Skeletal muscle satellite cell (primary cell): ENCODE measurements at regions not wholly inside any gene's neighbourhood (a gene's known extent, or its start where the extent isn't known, plus 50 kb on each side); places are given as distances from the start of the nearest gene placed in this dataset.

Source experiments
- H3K27me3 ChIP-seq: 2 replicates; pipeline ENCODE4 v1.7.0; 2013; ENCODE audit warnings: low read length; ENCODE audit not compliant: control insufficient read depth, insufficient read depth
- H3K36me3 ChIP-seq: 2 replicates; pipeline ENCODE4 v1.7.0; 2013; ENCODE audit warnings: mild to moderate bottlenecking, control low read depth, low read length; ENCODE audit not compliant: insufficient read depth
- H3K4me1 ChIP-seq: 2 replicates; pipeline ENCODE4 v1.7.0; 2013; ENCODE audit warnings: low read length; ENCODE audit not compliant: control insufficient read depth, insufficient read depth
- H3K4me2 ChIP-seq: 2 replicates; pipeline ENCODE4 v1.7.0; 2013; ENCODE audit warnings: mild to moderate bottlenecking, low read length
- H3K4me3 ChIP-seq: 2 replicates; pipeline ENCODE4 v1.7.0; 2013; ENCODE audit warnings: low read length
- H3K9ac ChIP-seq: 2 replicates; pipeline ENCODE4 v1.7.0; 2013; ENCODE audit warnings: mild to moderate bottlenecking, low read depth, low read length, moderate library complexity
- H3K9me3 ChIP-seq: replicated peaks from 2 replicates; pipeline ENCODE4 v1.7.0; 2013; ENCODE audit warnings: mild to moderate bottlenecking, control low read depth, low read length

GRCh38 chr6:4349931-4350330, 214.6 kb upstream of the ECI2 start:
- H3K4me1 ChIP-seq = peaks cover 27% of the 10 kb centered on the region

DNA sequence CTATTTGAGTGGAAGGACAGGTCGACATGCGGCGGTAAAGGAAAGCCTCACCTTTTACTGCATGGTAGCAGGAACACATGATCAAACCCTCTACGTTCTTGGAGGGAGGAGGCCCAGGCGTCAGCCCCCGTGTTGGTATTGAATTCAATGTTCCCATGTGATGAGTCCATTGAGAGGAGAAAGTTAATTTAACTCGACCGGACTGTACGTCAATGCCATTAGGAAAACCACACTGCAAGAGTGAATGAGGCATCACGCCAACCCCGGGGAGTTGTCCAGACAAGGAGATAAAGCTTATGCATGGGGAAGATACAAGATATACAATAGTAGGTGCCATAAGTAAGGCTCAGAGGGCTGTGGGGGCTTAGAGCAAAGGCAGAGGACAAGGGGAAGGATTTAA, 213.9 kb upstream of the ECI2 start:
- Histone ChIP-seq H3K36me3 (no peaks in the 10 kb centered on the region), H3K4me3 (no peak overlapping the region), H3K9ac (no peak overlapping the region), H3K4me2 (no peak overlapping the region), H3K9me3 (no peaks in the 10 kb centered on the region), H3K4me1 (peaks cover 24% of the 10 kb centered on the region), H3K27me3 (peaks cover 10% of the 10 kb centered on the region)

More at GRCh38 chr6:4349931-4350330, 214.6 kb upstream of the ECI2 start:
- no peaks in the 10 kb centered on the region for H3K36me3 ChIP-seq
- peaks cover 10% of the 10 kb centered on the region for H3K27me3 ChIP-seq
- no peaks in the 10 kb centered on the region for H3K9me3 ChIP-seq
- no peak overlapping the region for H3K4me3 ChIP-seq
- no peak overlapping the region for H3K4me2 ChIP-seq
- no peak overlapping the region for H3K9ac ChIP-seq

DNA sequence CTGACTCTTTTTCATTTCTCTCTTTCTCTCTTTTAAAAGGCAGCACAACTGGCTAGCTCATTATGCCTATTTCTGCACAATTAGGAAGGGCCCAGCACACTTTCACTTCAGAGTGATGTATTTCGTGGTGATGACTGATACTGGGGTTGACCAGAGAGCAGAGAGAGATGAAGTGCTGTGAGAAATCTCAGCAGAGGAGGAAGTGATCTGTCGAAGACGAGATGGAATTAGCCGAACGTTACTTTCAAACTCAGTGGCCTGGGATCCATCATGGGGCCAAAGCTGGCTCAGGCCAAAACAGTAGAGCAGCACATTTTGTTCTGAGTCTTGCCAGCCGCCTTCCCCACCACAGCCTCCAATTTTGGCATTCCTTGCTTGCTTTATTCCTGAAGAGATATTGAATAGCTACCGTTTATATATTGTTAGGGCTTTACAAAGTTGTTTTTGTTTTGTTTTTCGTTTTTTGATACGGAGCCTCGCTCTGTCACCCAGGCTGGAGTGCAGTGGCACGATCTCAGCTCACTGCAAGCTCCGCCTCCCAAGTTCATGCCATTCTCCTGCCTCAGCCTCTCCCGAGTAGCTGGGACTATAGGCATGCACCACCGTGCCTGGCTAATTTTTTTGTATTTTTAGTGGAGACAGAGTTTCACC, 213.2 kb upstream of the ECI2 start:
- H3K27me3 ChIP-seq = peaks cover 10% of the 10 kb centered on the region
- H3K4me1 ChIP-seq = peaks cover 24% of the 10 kb centered on the region

GRCh38 chr6:4347877-4348276, 212.5 kb upstream of the ECI2 start:
- Histone ChIP-seq H3K27me3 (peaks cover 10% of the 10 kb centered on the region), H3K4me1 (peaks cover 23% of the 10 kb centered on the region), H3K9ac (no peak overlapping the region)

More for the DNA sequence above, 213.2 kb upstream of the ECI2 start:
- Histone ChIP-seq H3K9me3 (no peaks in the 10 kb centered on the region), H3K4me2 (no peak overlapping the region), H3K36me3 (no peaks in the 10 kb centered on the region), H3K9ac (no peak overlapping the region), H3K4me3 (no peak overlapping the region)

DNA sequence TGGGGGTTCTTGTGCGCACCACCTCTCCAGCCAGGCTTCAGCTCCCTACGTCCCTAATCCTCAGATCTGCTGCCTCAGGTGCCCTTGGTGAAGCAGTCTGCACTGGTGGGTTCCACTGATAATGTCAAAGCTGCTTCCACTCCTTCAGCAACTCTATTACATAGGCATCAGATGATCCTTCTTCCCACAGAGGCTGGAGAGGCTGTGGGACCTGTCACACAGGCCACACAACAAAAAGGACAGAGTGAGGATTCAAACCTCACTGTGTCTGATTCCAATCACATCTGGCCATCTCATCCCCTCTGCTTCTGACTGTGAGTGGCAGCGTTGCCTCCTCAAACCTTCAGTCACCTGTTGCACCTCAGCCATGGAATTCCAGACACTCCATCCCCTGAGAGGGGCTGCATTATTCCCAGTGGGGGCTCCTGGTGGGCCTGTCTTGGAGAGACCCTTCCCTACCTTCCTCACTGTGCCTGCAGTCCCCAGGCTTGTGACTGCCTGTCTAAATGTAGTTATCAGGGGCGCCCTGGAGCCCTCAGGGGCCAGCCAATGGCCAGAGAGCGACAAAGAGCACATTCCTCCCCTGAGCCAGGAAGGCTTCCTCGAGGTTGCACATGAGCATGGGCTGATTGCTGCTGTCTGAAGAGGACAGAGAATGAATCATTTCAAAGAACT, 211.4 kb upstream of the ECI2 start:
- H3K4me2 ChIP-seq = no peak overlapping the region
- no peak overlapping the region for H3K9ac ChIP-seq
- H3K27me3 ChIP-seq = peaks cover 10% of the 10 kb centered on the region
- no peak overlapping the region for H3K4me3 ChIP-seq
- no peaks in the 10 kb centered on the region for H3K36me3 ChIP-seq
- H3K4me1 ChIP-seq = peaks cover 12% of the 10 kb centered on the region
- H3K9me3 ChIP-seq = no peaks in the 10 kb centered on the region

More at GRCh38 chr6:4347877-4348276, 212.5 kb upstream of the ECI2 start:
- no peak overlapping the region for H3K4me2 ChIP-seq
- no peaks in the 10 kb centered on the region for H3K9me3 ChIP-seq
- no peaks in the 10 kb centered on the region for H3K36me3 ChIP-seq
- H3K4me3 ChIP-seq = no peak overlapping the region

DNA sequence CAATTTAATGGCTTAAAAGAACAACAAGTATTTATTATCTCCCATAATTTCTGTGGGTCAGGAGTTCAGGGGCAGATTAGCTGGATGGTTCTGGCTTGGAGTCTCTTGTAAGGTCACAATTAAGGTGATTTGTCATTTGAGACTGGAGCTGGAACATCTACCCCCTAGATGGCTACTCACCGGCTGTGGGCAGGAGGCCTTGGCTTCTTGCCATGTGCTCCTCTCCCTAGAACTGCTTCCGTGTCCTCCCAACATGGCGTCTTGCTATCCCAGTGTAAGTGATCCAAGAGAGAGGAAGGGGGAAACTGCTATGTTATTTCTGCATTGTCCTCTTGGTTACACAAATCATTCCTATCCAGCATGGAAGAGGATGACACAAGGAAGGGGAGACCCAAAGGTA, 210.2 kb upstream of the ECI2 start:
- Histone ChIP-seq H3K9me3 (no peaks in the 10 kb centered on the region), H3K36me3 (no peaks in the 10 kb centered on the region), H3K4me2 (no peak overlapping the region), H3K4me1 (no peaks in the 10 kb centered on the region), H3K27me3 (peaks cover 10% of the 10 kb centered on the region), H3K9ac (no peak overlapping the region), H3K4me3 (no peak overlapping the region)

DNA sequence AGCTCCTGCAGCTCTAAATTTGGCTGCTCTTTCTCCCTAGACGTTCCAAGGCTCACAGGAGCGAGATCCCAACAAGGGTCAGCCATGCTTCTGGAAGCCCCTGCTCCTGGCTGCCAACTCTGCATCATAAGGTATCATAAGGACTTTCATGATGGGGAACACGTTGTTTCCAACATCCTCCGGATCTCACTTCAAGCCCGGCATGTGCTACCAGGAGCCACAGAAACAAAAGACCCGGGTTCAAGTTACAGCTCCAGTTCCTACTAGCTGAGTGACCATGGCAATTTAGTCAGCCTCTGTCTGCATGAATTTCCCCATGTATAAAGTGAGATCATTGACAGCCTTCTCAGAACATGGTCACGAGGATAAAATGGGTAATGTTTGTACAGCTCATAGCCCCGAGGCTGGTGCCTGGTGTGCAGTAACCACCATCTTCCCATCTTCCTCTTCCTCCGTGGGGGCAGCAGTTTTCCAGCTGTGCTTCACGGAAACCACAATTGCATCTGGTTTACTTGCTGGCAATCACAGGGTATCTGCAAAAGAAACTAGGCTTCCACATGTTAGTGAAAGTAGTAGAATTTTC, 209.0 kb upstream of the ECI2 start:
- Histone ChIP-seq H3K9me3 (no peaks in the 10 kb centered on the region), H3K4me3 (no peak overlapping the region), H3K36me3 (no peaks in the 10 kb centered on the region), H3K9ac (no peak overlapping the region), H3K4me2 (no peak overlapping the region), H3K4me1 (no peaks in the 10 kb centered on the region), H3K27me3 (peaks cover 10% of the 10 kb centered on the region)

DNA sequence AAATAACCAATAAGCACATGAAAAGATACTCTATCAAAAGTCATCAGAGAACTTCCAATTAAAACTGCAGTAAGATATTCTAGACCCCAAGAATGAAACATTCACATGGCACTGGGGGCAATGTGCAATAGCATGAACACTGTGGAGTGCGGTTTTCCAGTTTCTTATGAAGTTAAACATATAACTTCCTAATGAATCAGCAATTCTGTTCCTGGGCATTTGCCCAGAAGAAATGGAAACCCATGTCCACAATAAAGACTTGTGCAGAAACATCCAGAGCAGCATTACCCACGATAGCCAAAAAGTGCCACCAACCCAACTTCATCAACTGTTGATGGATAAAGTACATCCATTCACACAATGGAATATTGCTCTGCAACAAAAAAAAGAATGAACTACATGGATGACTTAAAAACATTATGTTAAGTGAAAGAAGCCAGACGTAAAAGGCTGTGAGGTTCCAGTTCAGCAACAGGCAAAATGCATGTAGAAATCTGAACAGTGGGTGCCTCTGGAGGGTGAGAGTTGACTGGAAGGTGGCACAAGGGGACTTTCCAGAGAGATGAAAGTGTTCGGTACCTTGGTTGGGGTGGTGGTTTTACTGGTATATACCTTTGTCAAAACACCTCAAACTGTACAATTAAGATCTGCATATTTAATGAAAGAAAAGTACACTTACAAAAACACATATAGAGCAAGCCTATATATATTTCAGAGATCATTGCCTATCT, 207.2 kb upstream of the ECI2 start:
- H3K4me2 ChIP-seq = no peak overlapping the region
- peaks cover 9% of the 10 kb centered on the region for H3K27me3 ChIP-seq
- no peaks in the 10 kb centered on the region for H3K9me3 ChIP-seq
- no peak overlapping the region for H3K9ac ChIP-seq
- H3K36me3 ChIP-seq = no peaks in the 10 kb centered on the region
- H3K4me3 ChIP-seq = no peak overlapping the region
- H3K4me1 ChIP-seq = no peaks in the 10 kb centered on the region

DNA sequence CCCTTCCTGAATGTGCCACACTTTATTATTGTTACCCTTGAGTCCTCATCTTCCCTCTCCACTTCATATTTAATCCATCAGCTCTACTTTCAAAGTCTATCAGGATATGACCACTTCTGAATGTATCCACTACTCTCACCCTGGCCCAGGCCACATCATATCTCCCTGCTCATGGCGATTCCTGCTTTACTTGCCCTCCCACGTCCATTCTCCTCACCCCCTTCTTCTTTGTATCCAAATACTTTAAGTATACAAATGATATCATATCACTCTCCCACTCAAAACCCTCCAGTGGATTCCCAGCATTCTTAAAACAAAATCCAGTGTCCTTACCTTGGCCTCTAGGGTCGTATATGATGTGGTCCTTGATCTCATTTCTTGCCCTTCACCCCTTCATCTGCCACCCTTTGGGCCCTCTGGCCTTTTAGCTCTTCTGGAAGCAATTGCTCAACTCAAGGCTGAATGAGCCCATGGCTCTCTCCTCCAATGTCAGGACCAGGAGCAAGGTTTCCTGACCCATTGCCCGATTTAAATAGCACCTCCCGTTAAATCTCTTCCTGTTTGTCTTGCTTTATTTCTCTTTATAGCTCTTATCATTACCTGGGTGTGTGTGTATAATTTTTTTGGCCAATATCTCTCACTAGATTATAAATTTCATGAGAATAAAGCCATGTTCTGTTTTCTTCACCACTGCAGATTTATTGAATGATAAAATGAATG, 205.9 kb upstream of the ECI2 start:
- Histone ChIP-seq H3K4me3 (no peak overlapping the region), H3K9ac (no peak overlapping the region), H3K4me2 (no peak overlapping the region), H3K36me3 (no peaks in the 10 kb centered on the region), H3K27me3 (no peaks in the 10 kb centered on the region), H3K9me3 (no peaks in the 10 kb centered on the region), H3K4me1 (no peaks in the 10 kb centered on the region)

DNA sequence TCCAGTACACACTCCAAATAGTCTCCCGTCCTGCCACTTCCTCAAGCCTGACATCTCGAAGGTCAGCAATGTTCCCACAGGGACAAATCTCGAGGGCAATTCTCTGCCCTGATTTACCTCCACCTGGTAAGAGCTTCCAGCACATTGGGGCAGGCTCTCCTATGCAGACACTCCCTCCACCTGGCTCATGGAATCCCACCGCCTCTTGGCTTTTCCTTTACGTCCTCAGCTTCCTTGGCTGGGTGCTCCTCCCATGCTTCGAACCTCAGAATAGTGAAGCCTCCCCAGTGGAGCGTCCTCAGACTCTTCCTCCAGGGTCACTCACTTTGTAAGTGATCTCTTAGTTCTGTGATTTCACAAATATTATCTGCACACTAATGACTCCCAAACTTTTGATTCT, 205.2 kb upstream of the ECI2 start:
- Histone ChIP-seq H3K4me3 (no peak overlapping the region), H3K9ac (no peak overlapping the region), H3K9me3 (no peaks in the 10 kb centered on the region), H3K4me1 (no peaks in the 10 kb centered on the region), H3K27me3 (no peaks in the 10 kb centered on the region), H3K4me2 (no peak overlapping the region), H3K36me3 (no peaks in the 10 kb centered on the region)

GRCh38 chr6:4338884-4339283, 203.5 kb upstream of the ECI2 start:
- Histone ChIP-seq H3K4me1 (no peaks in the 10 kb centered on the region), H3K9ac (no peak overlapping the region), H3K36me3 (no peaks in the 10 kb centered on the region), H3K9me3 (no peaks in the 10 kb centered on the region), H3K27me3 (no peaks in the 10 kb centered on the region), H3K4me2 (no peak overlapping the region), H3K4me3 (no peak overlapping the region)
